K562 (cell line): ENCODE measurements at regions not wholly inside any gene's neighbourhood (a gene's known extent, or its start where the extent isn't known, plus 50 kb on each side); places are given as distances from the start of the nearest gene placed in this dataset.

Source experiments
- ATAC-seq: fragments of 200-7000 bp; cut with Tn5 transposase; 3 replicates; pipeline ENCODE4 v1.9.1; 2020; ENCODE audit warnings: moderate library complexity
- BruUV-seq: library from RNA; stranded (reverse); fragments of 400-500 nt; replicated peaks from 2 replicates; lab custom pipeline; 2021; lab: Mats Ljungman, UMichigan
- CTCF ChIA-PET: fragments of 300-600 bp; formaldehyde crosslinking; extraction: SDS; loops from one replicate; lab custom pipeline; 2021; ENCODE audit warnings: low intra/inter-chr PET ratio; lab: Yijun Ruan, JAX
- POLR2A ChIA-PET: fragments of 300-600, 350-650 bp; sonication (Branson Sonifier 250); formaldehyde crosslinking; extraction: SDS; loops from one replicate; lab custom pipeline; 2021; ENCODE audit warnings: antibody characterized with exemption, inconsistent platforms; lab: Yijun Ruan, JAX
- DNase-seq, 4 experiments: peaks; one replicate each; pipeline versions ENCODE4 v3.0.0 to v3.0.0-alpha.2; 2011 to 2018; ENCODE audit warnings: low spot score in 3 of 4, mixed read lengths in 3 of 4; ENCODE audit errors: extremely low read depth in 1 of 4
- FAIRE-seq: peaks from 2 replicates; lab custom pipeline; 2011; peaks lifted over from hg19 to GRCh38; lab: Jason Lieb, UNC
- H2AFZ ChIP-seq: 2 replicates; pipeline ENCODE4 v1.6.0; 2011; ENCODE audit warnings: low read depth, low read length, control low read depth, inconsistent platforms
- H3K27ac ChIP-seq: fragments of 200-600 bp; 3 replicates; pipeline ENCODE4 v1.8.0; 2011; ENCODE audit warnings: low read depth, mild to moderate bottlenecking, control low read depth, inconsistent platforms, low read length, moderate library complexity, mixed read lengths; ENCODE audit errors: extremely low read depth
- H3K27me3 ChIP-seq, 2 experiments: fragments of 300-600 bp in 1 of 2; 2 replicates in 1 of 2; 3 replicates in 1 of 2; pipeline versions ENCODE4 v1.6.0 to v1.8.0; 2011; ENCODE audit warnings: inconsistent platforms in 2 of 2, low read length in 2 of 2, mild to moderate bottlenecking in 1 of 2, mixed read lengths in 1 of 2, moderate library complexity in 1 of 2; ENCODE audit not compliant: control insufficient read depth in 2 of 2, insufficient read depth in 2 of 2
- H3K36me3 ChIP-seq: fragments of 300-600 bp; 3 replicates; pipeline ENCODE4 v1.8.0; 2011; ENCODE audit warnings: mild to moderate bottlenecking, low read length, inconsistent platforms; ENCODE audit not compliant: control insufficient read depth, insufficient read depth
- H3K4me1 ChIP-seq, 2 experiments: fragments of 200-600 bp in 1 of 2; replicated peaks in 1 of 2; 2 replicates in 1 of 2; 3 replicates in 1 of 2; pipeline versions ENCODE4 v1.5.1 to v1.8.0; 2011; ENCODE audit warnings: inconsistent platforms in 2 of 2, low read length in 2 of 2, mild to moderate bottlenecking in 1 of 2, mixed read lengths in 1 of 2, moderate library complexity in 1 of 2; ENCODE audit not compliant: control insufficient read depth in 2 of 2, insufficient read depth in 2 of 2
- H3K4me2 ChIP-seq: 2 replicates; pipeline ENCODE4 v1.6.1; 2011; ENCODE audit warnings: low read length, control low read depth, inconsistent platforms, mixed read lengths; ENCODE audit not compliant: insufficient read depth
- H3K4me3 ChIP-seq: fragments of 200-600 bp; sonication (generic), shearing (Covaris generic); 2 replicates; pipeline ENCODE4 v1.5.1; 2016; ENCODE audit warnings: control low read depth, inconsistent platforms
- H3K79me2 ChIP-seq: fragments of 200-600 bp; 3 replicates; pipeline ENCODE4 v1.8.0; 2011; ENCODE audit warnings: low read length, inconsistent platforms; ENCODE audit not compliant: control insufficient read depth, insufficient read depth
- H3K9ac ChIP-seq, 2 experiments: 2 replicates each; pipeline versions ENCODE4 v1.6.0 to v1.6.1; 2011; ENCODE audit warnings: low read depth in 2 of 2, low read length in 2 of 2, control low read depth in 1 of 2, inconsistent platforms in 1 of 2, mild to moderate bottlenecking in 1 of 2, mixed read lengths in 1 of 2; ENCODE audit not compliant: insufficient read depth in 1 of 2
- H3K9me1 ChIP-seq: one replicate; pipeline ENCODE4 v1.6.0; 2011; ENCODE audit warnings: inconsistent platforms, mild to moderate bottlenecking, low read length, moderate library complexity; ENCODE audit not compliant: control insufficient read depth, insufficient read depth
- H3K9me3 ChIP-seq: replicated peaks from 2 replicates; pipeline ENCODE4 v1.5.1; 2011; ENCODE audit warnings: low read depth, low read length, inconsistent platforms; ENCODE audit not compliant: control insufficient read depth, insufficient read depth
- H4K20me1 ChIP-seq: replicated peaks from 2 replicates; pipeline ENCODE4 v1.6.1; 2011; ENCODE audit warnings: low read length, inconsistent platforms, mixed read lengths; ENCODE audit not compliant: control insufficient read depth, insufficient read depth
- ILK ChIP-seq: fragments of 450-650 bp; IDR thresholded peaks from 2 replicates; pipeline ENCODE4 v1.6.1; 2016; ENCODE audit warnings: missing genetic modification characterization, low read depth, mild to moderate bottlenecking, missing compliant biosample characterization, moderate library complexity, borderline replicate concordance
- KAT2B ChIP-seq: IDR thresholded peaks from one replicate; pipeline ENCODE4 v1.6.1; 2012; ENCODE audit warnings: low read depth, mild to moderate bottlenecking, control low read depth, inconsistent platforms, low read length, moderate library complexity
- NRF1 ChIP-seq, 2 experiments: fragments of 450-650 bp; IDR thresholded peaks in 1 of 2; conservative IDR thresholded peaks in 1 of 2; 2 replicates each; pipeline ENCODE4 v1.6.1; 2014; ENCODE audit warnings: mild to moderate bottlenecking in 2 of 2
- OTX1 ChIP-seq: fragments of 450-650 bp; formaldehyde crosslinking; IDR thresholded peaks from 2 replicates; pipeline ENCODE4 v1.4.0; 2022; ENCODE audit warnings: mild to moderate bottlenecking
- SAFB ChIP-seq: fragments of 200-400 bp; formaldehyde crosslinking; IDR thresholded peaks from 2 replicates; pipeline ENCODE4 v1.6.1; 2017; ENCODE audit warnings: low read depth, low read length, borderline replicate concordance
- ZNF398 ChIP-seq: fragments of 250-450 bp; sonication (Bioruptor Pico); IDR thresholded peaks from 2 replicates; pipeline ENCODE4 v1.8.0; 2021; ENCODE audit warnings: moderate library complexity, mild to moderate bottlenecking, inconsistent platforms
- WGBS: fragments of 100-300 bp; shearing (Covaris generic); methylation state at CpG from one replicate; pipeline ENCODE4 v1.1.6; 2016; ENCODE audit warnings: low coverage, mixed read lengths; ENCODE audit not compliant: insufficient coverage; ENCODE audit errors: missing lambda C conversion rate; 5-methylcytosine and 5-hydroxymethylcytosine counted together
- in situ Hi-C: fragments of 300-500 bp; cut with MboI; formaldehyde crosslinking; loops from 4 replicates; pipeline ENCODE4 v1.15.0; 2018; ENCODE audit warnings: inconsistent platforms, mixed read lengths
- intact Hi-C: fragments of 100-400 bp; cut with micrococcal nuclease; formaldehyde crosslinking; loops from 2 replicates; pipeline ENCODE4 v1.14.2; 2022

DNA sequence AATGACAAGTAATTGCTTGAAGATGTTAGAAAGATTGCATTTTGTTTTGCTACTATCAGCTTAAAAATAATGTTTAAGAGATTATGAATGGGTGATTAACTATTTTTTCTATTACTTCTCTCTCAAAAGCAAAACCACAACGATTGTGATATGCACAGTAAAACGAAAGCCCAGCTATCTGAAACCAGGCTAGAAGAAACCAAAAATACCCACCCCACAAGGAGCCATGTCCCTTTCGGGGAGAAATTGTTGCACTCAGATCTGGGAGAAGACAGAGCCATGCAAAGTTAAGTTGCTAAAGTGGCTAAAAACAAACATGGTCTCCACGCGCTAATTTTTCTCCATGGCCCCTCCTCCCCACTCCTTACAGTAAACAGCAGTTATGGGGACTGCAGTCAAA is 173.6 kb downstream of the RPS24 start:
- CTCF ChIA-PET = no interaction called here
- Histone ChIP-seq H3K9me3 (no peaks in the 10 kb centered on the region), H2AFZ (no peak overlapping the region), H3K79me2 (no peaks in the 10 kb centered on the region), H3K4me3 (no peak overlapping the region), H3K27me3 (peaks cover 3 to 26% of the 10 kb centered on the region in 2 experiments; a peak in 2 of 5 replicates), H3K27ac (no peak overlapping the region), H3K9ac (no peak overlapping the region), H3K4me1 (no peaks in the 10 kb centered on the region), H3K4me2 (no peak overlapping the region), H4K20me1 (no peaks in the 10 kb centered on the region; the same call in 1 of the 2 replicates), H3K36me3 (no peaks in the 10 kb centered on the region), H3K9me1 (no peaks in the 10 kb centered on the region)
- WGBS = under 1% methylated on average over 5 of the region's 5 CpGs
- DNase-seq (no peak), FAIRE-seq (no peak), ATAC-seq (no peak)
- in situ Hi-C loops (no loop called here), intact Hi-C loops (loop anchor here (10.0 kb wide), 2 partner anchors 62 to 162 kb away; no protein-coding TSS in a partner anchor)
- no TSS peak for BruUV-seq
- TF ChIP-seq KAT2B = no peak
- POLR2A ChIA-PET = interaction anchor here (0.5 to 1.0 kb wide), 2 partner anchors 11 to 15 kb away, joined by 4 to 6 read pairs; no protein-coding TSS in a partner anchor

- Histone ChIP-seq H3K27me3 (peaks cover 3 to 22% of the 10 kb centered on the region in 2 experiments; a peak in 2 of 5 replicates), H3K4me1 (no peaks in the 10 kb centered on the region), H4K20me1 (no peaks in the 10 kb centered on the region; the same call in 1 of the 2 replicates), H3K9me3 (no peaks in the 10 kb centered on the region), H3K4me2 (no peak overlapping the region), H3K9me1 (no peaks in the 10 kb centered on the region), H3K9ac (no peak overlapping the region), H3K36me3 (no peaks in the 10 kb centered on the region), H3K79me2 (no peaks in the 10 kb centered on the region), H3K4me3 (no peak overlapping the region), H2AFZ (no peak overlapping the region), H3K27ac (no peak overlapping the region)
- in situ Hi-C loops = no loop called here
- CTCF ChIA-PET = no interaction called here
- POLR2A ChIA-PET = interaction anchor here (0.5 to 1.1 kb wide), 6 partner anchors 8 to 29 kb away, joined by 3 to 6 read pairs (median 4); no protein-coding TSS in a partner anchor
- no peak for DNase-seq
- no peak for TF ChIP-seq ILK (tag)
- no peak for TF ChIP-seq NRF1 (conservative IDR thresholded peaks at IDR 0.05 in 1 of 2, IDR thresholded peaks at IDR 0.05 in 1 of 2)
- no peak for TF ChIP-seq ZNF398
- TF ChIP-seq SAFB = no peak
- no peak for TF ChIP-seq OTX1 (CRISPR knock-in tag)
- no peak for FAIRE-seq
- intact Hi-C loops = loop anchor here (10.0 kb wide), 2 partner anchors 63 to 163 kb away; no protein-coding TSS in a partner anchor
- BruUV-seq = no TSS peak
- WGBS = 0% methylated on average over 4 of the region's 4 CpGs
- no peak for ATAC-seq
Measured at GRCh38 chr10:78207776-78208175, 174.1 kb downstream of the RPS24 start.
